ENCODE measurements at regions not wholly inside any gene's neighbourhood (a gene's known extent, or its start where the extent isn't known, plus 50 kb on each side); places are given as distances from the start of the nearest gene placed in this dataset.
"Not testable (repeated sequence)": the region's sequence is repeated elsewhere in the genome, so short reads cannot be mapped to it uniquely, and the experiment has no call there.

- Histone ChIP-seq H3K9me3 (no peaks in the 10 kb centered on the region; the same call in 1 of the 2 replicates), H3K36me3 (no peaks in the 10 kb centered on the region), H3K4me3 (no peak overlapping the region), H3K27me3 (peaks cover 4% of the 10 kb centered on the region; the same call in 1 of the 2 replicates)
- DNase-seq: no peak
Observed at GRCh38 chr1:181216591-181216994, 128.1 kb downstream of the IER5 start.

DNA sequence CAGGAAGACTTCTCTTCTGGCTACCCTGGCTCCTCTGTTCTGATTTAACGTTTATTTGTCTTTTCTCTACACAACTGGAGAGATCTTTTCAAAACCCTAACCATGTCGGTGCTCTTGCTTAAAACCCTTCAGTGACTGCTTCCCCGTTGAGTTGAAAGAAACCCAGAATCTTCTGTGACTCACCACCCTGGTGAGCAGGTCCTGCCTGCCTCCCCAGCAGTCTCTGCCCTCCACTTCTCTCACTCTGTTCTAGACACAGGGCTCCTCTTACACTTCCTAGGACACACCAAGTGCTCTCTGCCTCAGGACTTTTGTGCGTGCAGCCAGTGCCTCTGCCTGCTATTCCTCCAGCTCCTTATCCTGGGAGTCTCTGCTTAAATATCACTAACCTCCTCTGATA lies 131.4 kb downstream of the IER5 start:
- Histone ChIP-seq H3K36me3 (no peaks in the 10 kb centered on the region), H3K9me3 (no peaks in the 10 kb centered on the region; the same call in 1 of the 2 replicates), H3K27me3 (no peaks in the 10 kb centered on the region), H3K4me3 (no peak overlapping the region)
- DNase-seq: peak; percentile 5

- Histone ChIP-seq H3K27me3 (no peaks in the 10 kb centered on the region), H3K36me3 (no peaks in the 10 kb centered on the region), H3K4me3 (no peak overlapping the region), H3K9me3 (no peaks in the 10 kb centered on the region; the same call in 1 of the 2 replicates)
- DNase-seq: no peak
Observed at GRCh38 chr1:181221078-181221477, 132.6 kb downstream of the IER5 start.

DNA sequence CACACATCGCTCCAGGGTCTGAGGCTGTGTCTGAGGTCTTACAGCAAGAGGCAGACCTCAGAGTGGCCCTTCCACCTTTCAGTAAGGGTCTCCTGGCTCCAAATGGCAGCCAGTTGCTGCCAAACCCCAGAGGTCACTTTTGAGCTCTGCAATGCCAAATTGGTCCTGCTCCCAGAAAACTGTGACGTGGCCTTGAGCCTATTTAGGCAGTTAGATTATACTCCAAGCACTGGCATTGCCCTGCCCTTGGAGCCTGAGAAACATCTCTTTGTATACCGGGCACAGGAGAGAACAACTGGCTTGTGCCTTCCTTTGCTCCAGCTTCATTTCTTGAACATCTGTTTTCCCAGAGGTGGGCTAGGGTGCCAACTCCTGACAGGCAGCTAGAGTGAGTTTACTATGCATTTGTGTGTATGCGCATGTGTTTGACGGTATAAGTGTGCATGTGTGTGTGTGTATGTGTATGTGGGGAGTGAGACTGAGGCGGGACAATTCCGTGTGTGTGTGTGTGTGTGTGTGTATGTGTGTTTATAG lies 134.5 kb downstream of the IER5 start:
- Histone ChIP-seq H3K4me3 (no peak overlapping the region), H3K9me3 (no peaks in the 10 kb centered on the region; the same call in 1 of the 2 replicates), H3K36me3 (no peaks in the 10 kb centered on the region), H3K27me3 (no peaks in the 10 kb centered on the region)
- no peak for DNase-seq

DNA sequence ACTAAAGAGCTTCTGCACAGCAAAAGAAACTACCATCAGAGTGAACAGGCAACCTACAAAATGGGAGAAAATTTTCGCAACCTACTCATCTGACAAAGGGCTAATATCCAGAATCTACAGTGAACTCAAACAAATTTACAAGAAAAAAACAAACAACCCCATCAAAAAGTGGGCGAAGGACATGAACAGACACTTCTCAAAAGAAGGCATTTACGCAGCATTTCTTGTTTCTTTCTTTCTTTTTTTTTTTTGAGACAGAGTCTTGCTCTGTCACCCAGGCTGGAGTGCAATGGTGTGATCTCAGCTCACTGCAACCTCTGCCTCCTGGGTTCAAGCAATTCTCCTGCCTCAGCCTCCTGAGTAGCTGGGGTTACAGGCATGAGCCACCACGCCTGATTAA lies 138.2 kb downstream of the IER5 start:
- not testable (repeated sequence) for DNase-seq, H3K9me3 ChIP-seq, H3K4me3 ChIP-seq, H3K36me3 ChIP-seq, H3K27me3 ChIP-seq

GRCh38 chr1:181239086-181239485 lies 150.6 kb downstream of the IER5 start:
- H3K9me3 ChIP-seq: no peaks in the 10 kb centered on the region
- no peaks in the 10 kb centered on the region for H3K36me3 ChIP-seq
- DNase-seq: no peak
- no peaks in the 10 kb centered on the region for H3K27me3 ChIP-seq
- H3K4me3 ChIP-seq: no peak overlapping the region

DNA sequence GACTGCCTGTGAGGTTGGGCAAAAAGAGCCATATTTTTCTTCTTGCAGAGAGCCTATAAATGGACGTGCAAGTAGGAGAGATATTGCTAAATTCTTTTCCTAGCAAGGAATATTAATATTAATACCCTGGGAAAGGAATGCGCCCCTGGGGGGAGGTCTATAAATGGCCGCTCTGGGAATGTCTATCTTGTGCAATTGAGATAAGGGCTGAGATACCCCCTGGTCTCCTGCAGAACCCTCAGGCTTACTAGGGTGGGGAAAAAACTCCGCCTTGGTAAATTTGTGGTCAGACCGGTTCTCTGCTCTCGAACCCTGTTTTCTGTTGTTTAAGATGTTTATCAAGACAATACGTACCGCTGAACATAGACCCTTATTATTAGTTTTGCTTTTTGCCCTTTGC lies 157.8 kb downstream of the IER5 start:
- not testable (repeated sequence) for DNase-seq, H3K9me3 ChIP-seq, H3K36me3 ChIP-seq, H3K4me3 ChIP-seq, H3K27me3 ChIP-seq

DNA sequence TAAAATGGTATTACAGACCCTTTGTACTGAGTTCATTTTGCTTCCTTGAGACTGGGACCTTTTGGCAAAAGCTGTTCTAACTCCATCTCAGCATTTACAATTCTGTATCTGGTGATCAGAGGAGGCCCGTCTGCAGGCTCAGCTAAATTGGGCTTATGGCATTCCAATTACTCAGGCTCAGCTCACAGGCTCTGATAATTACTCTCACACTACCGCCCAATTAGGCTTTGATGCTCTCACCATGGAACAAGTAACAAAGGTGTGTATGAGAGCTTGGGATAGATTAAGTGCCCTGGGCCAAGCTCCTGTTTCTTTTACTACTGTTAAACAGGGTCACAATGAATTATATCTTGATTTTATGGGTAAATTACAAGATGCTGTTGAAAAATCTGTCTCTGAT lies 159.9 kb downstream of the IER5 start:
- not testable (repeated sequence) for H3K9me3 ChIP-seq, H3K27me3 ChIP-seq, H3K36me3 ChIP-seq, H3K4me3 ChIP-seq, DNase-seq

DNA sequence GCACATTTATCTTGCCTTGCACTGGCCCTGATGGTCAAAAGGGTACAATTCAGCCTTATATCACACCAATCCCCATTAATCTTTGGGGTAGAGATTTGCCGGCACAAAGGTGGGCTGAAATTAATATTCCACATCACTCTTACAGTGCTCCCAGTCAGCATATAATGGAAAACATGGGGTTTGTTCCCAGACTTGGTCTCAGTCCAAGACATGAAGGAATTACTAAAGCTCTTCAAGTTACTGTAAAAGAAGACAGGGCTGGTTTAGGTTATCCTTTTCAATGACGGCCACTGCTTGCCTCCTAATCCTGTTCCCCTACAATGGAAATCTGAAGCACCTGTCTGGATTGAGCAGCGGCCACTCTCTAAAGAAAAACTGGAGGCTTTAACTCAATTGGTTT lies 160.7 kb downstream of the IER5 start:
- Histone ChIP-seq H3K4me3 (no peak overlapping the region), H3K9me3 (peaks cover 3% of the 10 kb centered on the region), H3K36me3 (no peaks in the 10 kb centered on the region), H3K27me3 (no peaks in the 10 kb centered on the region)
- DNase-seq: no peak

DNA sequence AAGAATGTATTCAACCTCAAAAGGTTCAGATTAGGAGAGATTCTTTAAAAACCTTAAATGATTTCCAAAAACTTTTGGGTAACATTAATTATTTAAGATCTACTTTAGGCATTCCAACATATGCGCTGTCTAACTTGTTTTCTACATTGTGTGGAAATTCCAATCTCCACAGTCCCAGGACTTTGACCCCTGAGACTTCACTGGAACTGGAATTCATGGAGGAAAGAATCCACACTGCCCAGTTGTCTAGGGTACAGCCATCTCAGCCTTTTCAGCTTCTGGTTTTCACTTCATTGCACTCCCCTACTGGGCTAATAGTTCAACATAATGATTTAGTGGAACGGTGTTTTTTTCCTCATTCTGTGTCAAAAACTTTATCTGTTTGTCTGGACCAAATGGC lies 161.5 kb downstream of the IER5 start:
- H3K4me3 ChIP-seq: no peak overlapping the region
- H3K36me3 ChIP-seq: no peaks in the 10 kb centered on the region
- H3K9me3 ChIP-seq: peaks cover 8% of the 10 kb centered on the region
- H3K27me3 ChIP-seq: no peaks in the 10 kb centered on the region
- no peak for DNase-seq

DNA sequence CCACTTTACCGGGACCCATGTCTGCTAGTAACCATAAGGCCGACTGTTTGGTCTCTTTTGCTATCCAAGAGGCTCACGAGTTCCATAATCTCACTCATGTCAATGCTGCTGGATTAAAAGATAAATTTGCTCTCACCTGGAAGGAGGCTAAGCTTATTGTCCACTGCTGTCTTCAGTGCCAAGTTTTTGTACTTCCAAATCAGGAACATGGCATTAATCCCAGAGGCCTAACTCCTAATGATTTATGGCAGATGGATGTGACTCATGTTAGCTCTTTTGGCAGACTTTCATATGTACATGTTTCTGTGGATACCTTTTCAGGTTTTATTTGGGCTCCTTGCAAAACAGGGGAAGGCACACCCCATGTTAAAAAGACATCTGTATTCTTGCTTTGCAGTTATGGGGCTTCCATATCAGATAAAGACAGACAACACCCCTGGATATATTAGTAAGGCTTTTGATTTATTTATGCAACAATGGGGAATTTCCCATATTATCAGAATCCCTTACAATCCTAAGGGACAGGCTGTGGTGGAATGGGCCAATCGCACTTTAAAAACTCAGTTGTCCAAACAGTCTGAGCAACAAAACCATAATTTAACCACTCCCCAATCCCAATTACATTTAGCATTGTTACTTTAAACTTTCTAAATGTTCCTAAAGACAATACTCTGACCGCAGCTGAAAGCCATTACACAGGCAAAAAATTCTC lies 162.7 kb downstream of the IER5 start:
- Histone ChIP-seq H3K36me3 (no peaks in the 10 kb centered on the region), H3K4me3 (no peak overlapping the region), H3K27me3 (no peaks in the 10 kb centered on the region), H3K9me3 (peaks cover 7% of the 10 kb centered on the region)
- DNase-seq: peak; percentile 6

DNA sequence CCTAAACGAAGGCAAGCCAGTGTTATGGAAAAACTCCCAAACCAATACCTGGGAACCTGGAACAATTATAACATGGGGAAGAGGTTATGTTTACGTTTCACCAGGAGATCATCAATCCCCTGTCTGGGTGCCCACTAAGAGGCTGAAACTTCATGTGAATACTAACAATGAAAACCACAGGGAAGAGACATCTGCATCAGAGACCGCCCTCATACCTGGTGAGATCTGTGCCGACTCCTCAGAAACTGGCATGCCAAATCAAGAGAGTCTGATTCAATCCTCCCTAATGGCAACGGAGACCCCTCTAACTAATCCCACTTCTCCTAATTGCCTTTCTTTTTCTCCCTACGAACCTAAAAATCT lies 163.2 kb downstream of the IER5 start:
- Histone ChIP-seq H3K9me3 (peaks cover 6% of the 10 kb centered on the region), H3K27me3 (no peaks in the 10 kb centered on the region), H3K36me3 (no peaks in the 10 kb centered on the region), H3K4me3 (no peak overlapping the region)
- DNase-seq: no peak

DNA sequence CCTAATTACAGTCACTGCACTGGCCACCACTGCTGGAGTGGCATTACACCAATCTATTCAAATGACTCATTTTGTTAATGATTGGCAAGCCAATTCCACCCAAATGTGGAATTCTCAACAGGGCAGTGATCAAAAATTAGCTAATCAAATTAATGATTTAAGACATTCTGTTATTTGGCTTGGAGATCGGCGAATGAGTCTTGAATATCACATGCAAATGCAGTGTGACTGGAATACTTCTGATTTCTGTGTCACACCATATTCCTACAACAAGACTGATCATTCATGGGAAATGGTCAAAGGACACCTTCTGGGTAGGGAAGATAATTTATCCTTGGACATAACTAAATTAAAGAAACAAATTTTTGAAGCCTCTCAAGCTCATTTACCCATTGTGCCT lies 165.1 kb downstream of the IER5 start:
- H3K36me3 ChIP-seq, H3K9me3 ChIP-seq, H3K4me3 ChIP-seq, DNase-seq, H3K27me3 ChIP-seq: not testable (repeated sequence)

GRCh38 chr1:181255270-181255929 lies 166.9 kb downstream of the IER5 start:
- Histone ChIP-seq H3K27me3 (peaks cover 4% of the 10 kb centered on the region; the same call in 1 of the 2 replicates), H3K9me3 (peaks cover 6% of the 10 kb centered on the region)
- peak; percentile 98 for DNase-seq

DNA sequence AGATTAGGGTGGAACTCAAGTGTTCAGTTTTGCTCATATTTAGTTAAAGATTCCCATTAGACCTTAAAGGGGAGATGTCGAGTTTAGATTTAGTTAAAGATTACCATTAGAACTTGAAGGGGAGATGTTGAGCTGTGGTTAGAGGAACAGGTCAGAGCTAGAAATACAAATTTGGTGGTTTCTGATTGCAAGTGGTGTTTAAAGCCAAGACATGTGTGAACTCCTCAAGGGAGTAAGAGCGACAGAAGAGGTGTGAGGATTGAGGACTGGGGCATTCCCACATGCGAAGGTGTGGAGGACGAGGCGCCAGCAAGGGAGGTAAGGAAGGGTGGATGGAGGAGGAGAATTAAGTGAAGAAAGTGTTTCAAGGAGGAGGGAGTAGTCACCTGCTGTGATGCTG lies 168.6 kb downstream of the IER5 start:
- H3K4me3 ChIP-seq: no peak overlapping the region
- no peak for DNase-seq
- H3K36me3 ChIP-seq: no peaks in the 10 kb centered on the region
- H3K27me3 ChIP-seq: peaks cover 4% of the 10 kb centered on the region; the same call in 1 of the 2 replicates
- peaks cover 6% of the 10 kb centered on the region for H3K9me3 ChIP-seq

More at GRCh38 chr1:181255270-181255929, 166.9 kb downstream of the IER5 start:
- no peaks in the 10 kb centered on the region for H3K36me3 ChIP-seq
- no peak overlapping the region for H3K4me3 ChIP-seq

DNA sequence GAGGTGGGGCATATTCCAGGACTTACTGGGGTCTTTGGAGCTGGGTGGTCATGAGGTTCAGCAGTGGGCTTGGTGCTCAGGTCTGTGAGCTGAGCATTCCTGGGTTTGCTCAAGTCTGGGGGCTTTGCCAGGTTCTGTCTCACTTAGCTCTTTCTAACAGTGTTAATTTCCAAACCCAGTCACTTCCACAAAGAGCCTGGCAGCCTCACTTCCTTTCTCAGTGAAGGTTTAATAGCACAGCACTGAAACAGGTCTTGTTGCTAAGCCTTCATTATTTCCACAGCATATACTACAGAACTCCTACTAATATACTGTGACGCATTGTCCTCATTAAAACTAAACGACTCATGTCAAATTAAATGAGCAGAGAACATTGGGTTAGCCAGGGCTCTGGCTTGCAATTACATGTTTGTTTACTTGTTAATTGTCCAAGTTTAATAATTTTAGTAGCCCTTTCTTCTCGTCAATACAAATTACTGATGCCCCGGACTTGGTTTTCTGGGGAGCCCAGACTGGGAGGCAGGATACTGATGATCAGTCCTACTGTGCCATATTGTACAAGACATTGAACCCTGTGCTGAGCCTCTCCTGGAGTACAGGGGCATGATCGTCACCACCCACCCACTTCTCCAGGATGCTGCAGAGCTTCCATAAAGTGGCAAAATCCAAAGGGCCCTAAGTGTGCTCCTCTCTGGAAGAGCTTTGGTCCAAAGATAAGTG lies 170.7 kb downstream of the IER5 start:
- no peak for DNase-seq
- H3K9me3 ChIP-seq: peaks cover 6% of the 10 kb centered on the region

DNA sequence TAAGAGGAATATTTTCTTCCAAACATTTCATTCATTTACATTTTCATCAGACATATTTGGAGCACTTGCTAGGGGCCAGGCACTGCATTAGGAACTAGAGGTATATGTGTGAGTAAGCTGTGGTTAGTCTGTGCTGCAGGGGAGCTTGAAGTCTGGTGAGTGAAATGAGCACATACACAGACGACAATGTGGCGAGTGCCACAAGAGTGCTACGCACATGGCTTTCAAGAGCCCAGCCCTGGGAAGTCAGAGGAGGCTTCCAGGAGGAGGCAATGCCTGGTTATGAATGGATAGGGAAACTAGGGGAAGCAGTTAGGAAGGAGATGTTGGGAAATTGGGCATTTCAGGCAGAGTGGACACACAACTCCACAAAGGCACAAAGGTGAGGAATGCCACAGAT lies 171.8 kb downstream of the IER5 start:
- no peaks in the 10 kb centered on the region for H3K9me3 ChIP-seq
- H3K27me3 ChIP-seq: peaks cover 6% of the 10 kb centered on the region; the same call in 1 of the 2 replicates
- no peak overlapping the region for H3K4me3 ChIP-seq
- DNase-seq: no peak
- H3K36me3 ChIP-seq: no peaks in the 10 kb centered on the region

More for the DNA sequence above, 170.7 kb downstream of the IER5 start:
- H3K27me3 ChIP-seq: peaks cover 6% of the 10 kb centered on the region; the same call in 1 of the 2 replicates
- no peaks in the 10 kb centered on the region for H3K36me3 ChIP-seq
- H3K4me3 ChIP-seq: no peak overlapping the region

Data from MG63 (cell line).